ENCODE measurements at regions not wholly inside any gene's neighbourhood (a gene's known extent, or its start where the extent isn't known, plus 50 kb on each side); places are given as distances from the start of the nearest gene placed in this dataset.

DNA sequence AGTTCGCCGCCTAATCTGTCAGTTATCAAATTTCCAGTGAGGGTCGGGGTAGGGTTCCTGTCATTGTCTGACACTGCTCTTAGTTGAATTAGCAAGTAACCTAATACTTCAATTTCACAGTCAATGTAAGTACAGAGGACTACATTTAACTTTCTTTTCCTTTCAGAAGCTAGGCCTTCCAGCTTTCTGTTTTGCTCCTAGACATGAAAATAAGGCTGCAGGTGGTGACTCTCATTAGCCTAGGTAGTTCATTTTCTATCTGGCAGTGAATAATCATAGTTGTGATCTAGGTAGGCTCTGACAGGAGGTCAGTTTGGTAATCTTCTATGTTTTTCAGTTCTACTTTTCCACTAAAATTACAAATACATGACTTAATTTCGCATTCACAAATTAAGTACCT lies 783.1 kb downstream of the MRPL39 start:
- no peak for TF ChIP-seq MXI1 (IDR thresholded peaks at IDR 0.05; ENCODE audit: borderline replicate concordance, low read depth, low read length)
- no peak for TF ChIP-seq BHLHE40 (IDR thresholded peaks at IDR 0.05; ENCODE audit: low read depth, low read length)
- TF ChIP-seq, protein P1, sequence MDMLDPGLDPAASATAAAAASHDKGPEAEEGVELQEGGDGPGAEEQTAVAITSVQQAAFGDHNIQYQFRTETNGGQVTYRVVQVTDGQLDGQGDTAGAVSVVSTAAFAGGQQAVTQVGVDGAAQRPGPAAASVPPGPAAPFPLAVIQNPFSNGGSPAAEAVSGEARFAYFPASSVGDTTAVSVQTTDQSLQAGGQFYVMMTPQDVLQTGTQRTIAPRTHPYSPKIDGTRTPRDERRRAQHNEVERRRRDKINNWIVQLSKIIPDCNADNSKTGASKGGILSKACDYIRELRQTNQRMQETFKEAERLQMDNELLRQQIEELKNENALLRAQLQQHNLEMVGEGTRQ (IDR thresholded peaks at IDR 0.05; ENCODE audit: low read depth, low read length): no peak
- no peak for TF ChIP-seq MAZ (IDR thresholded peaks at IDR 0.05; ENCODE audit: borderline replicate concordance, low read depth, low read length)
- no peak for TF ChIP-seq RCOR1 (IDR thresholded peaks at IDR 0.05; ENCODE audit: insufficient replicate concordance, low read length)
- no peak for TF ChIP-seq SMC3 (IDR thresholded peaks at IDR 0.05; ENCODE audit: low read depth, low read length)
- TF ChIP-seq, protein P2, sequence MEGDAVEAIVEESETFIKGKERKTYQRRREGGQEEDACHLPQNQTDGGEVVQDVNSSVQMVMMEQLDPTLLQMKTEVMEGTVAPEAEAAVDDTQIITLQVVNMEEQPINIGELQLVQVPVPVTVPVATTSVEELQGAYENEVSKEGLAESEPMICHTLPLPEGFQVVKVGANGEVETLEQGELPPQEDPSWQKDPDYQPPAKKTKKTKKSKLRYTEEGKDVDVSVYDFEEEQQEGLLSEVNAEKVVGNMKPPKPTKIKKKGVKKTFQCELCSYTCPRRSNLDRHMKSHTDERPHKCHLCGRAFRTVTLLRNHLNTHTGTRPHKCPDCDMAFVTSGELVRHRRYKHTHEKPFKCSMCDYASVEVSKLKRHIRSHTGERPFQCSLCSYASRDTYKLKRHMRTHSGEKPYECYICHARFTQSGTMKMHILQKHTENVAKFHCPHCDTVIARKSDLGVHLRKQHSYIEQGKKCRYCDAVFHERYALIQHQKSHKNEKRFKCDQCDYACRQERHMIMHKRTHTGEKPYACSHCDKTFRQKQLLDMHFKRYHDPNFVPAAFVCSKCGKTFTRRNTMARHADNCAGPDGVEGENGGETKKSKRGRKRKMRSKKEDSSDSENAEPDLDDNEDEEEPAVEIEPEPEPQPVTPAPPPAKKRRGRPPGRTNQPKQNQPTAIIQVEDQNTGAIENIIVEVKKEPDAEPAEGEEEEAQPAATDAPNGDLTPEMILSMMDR (conservative IDR thresholded peaks at IDR 0.05; ENCODE audit: low read depth, low read length): no peak
- no peak for TF ChIP-seq CHD1 (IDR thresholded peaks at IDR 0.05; ENCODE audit: low read depth, low read length)
- TF ChIP-seq CEBPB (IDR thresholded peaks at IDR 0.05; ENCODE audit: low read depth, low read length): no peak
- no peak for TF ChIP-seq RAD21 (IDR thresholded peaks at IDR 0.05; ENCODE audit: low read length)
- TF ChIP-seq FOS (IDR thresholded peaks at IDR 0.05; ENCODE audit: low read depth, low read length): no peak
- TF ChIP-seq MAFK (IDR thresholded peaks at IDR 0.05; ENCODE audit: low read depth, low read length): no peak
- TF ChIP-seq, protein P3, sequence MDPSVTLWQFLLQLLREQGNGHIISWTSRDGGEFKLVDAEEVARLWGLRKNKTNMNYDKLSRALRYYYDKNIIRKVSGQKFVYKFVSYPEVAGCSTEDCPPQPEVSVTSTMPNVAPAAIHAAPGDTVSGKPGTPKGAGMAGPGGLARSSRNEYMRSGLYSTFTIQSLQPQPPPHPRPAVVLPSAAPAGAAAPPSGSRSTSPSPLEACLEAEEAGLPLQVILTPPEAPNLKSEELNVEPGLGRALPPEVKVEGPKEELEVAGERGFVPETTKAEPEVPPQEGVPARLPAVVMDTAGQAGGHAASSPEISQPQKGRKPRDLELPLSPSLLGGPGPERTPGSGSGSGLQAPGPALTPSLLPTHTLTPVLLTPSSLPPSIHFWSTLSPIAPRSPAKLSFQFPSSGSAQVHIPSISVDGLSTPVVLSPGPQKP (IDR thresholded peaks at IDR 0.05; ENCODE audit: borderline replicate concordance, low read depth, low read length): no peak
- no peak for TF ChIP-seq NFE2L2 (IDR thresholded peaks at IDR 0.05; ENCODE audit: low read depth, low read length)
- TF ChIP-seq POLR2A (IDR thresholded peaks at IDR 0.05; ENCODE audit: low read depth, low read length): no peak
- TF ChIP-seq RFX5 (IDR thresholded peaks at IDR 0.05; ENCODE audit: low read depth, low read length): no peak
- Histone ChIP-seq H2AFZ (replicated peaks; ENCODE audit: low read length, poor library complexity) (no peak overlapping the region), H3K14ac (replicated peaks; ENCODE audit: low read depth, low read length) (no peak overlapping the region), H2AK5ac (ENCODE audit: low read depth, low read length) (no peak overlapping the region), H2BK20ac (ENCODE audit: low read depth, low read length) (no peak overlapping the region), H3K27me3 (ENCODE audit: control insufficient read depth, insufficient read depth, low read length) (no peaks in the 10 kb centered on the region), H4K8ac (ENCODE audit: low read depth in 2 of 2, low read length in 2 of 2) (no peak overlapping the region), H4K5ac (ENCODE audit: low read depth, low read length) (no peak overlapping the region), H3K9me1 (ENCODE audit: insufficient read depth, low read length) (no peaks in the 10 kb centered on the region), H2AK9ac (replicated peaks; ENCODE audit: low read depth, low read length, poor library complexity) (no peak overlapping the region), H3K4me2 (ENCODE audit: low read depth, low read length) (no peak overlapping the region), H2BK120ac (ENCODE audit: low read depth, low read length) (no peak overlapping the region), H3K9me3 (ENCODE audit: control insufficient read depth, insufficient read depth, low read length) (no peaks in the 10 kb centered on the region; the same call in 1 of the 2 replicates), H3K4me1 (ENCODE audit: control insufficient read depth, insufficient read depth, low read length) (no peaks in the 10 kb centered on the region), H2BK15ac (ENCODE audit: low read depth, low read length) (no peak overlapping the region), H3K36me3 (ENCODE audit: control insufficient read depth, insufficient read depth, low read length) (no peaks in the 10 kb centered on the region), H3K56ac (ENCODE audit: extremely low read depth, insufficient read depth, low read length) (no peak overlapping the region), H3K18ac (ENCODE audit: low read depth, low read length) (no peak overlapping the region), H4K20me1 (ENCODE audit: insufficient read depth, low read length) (no peaks in the 10 kb centered on the region), H3K4me3 (ENCODE audit: insufficient read depth, low read depth, low read length) (no peak overlapping the region), H2BK5ac (ENCODE audit: low read depth, low read length, poor library complexity, severe bottlenecking) (no peak overlapping the region), H3K9ac (ENCODE audit: low read depth, low read length) (no peak overlapping the region), H3K23ac (ENCODE audit: low read depth, low read length) (no peak overlapping the region), H4K91ac (ENCODE audit: insufficient read depth, low read depth, low read length) (no peak overlapping the region), H3K4ac (ENCODE audit: low read depth, low read length) (no peak overlapping the region), H3K79me1 (ENCODE audit: low read depth in 1 of 2, low read length in 2 of 2) (no peaks in the 10 kb centered on the region), H3K27ac (ENCODE audit: insufficient read depth, low read length) (no peak overlapping the region)
- ChIA-PET CTCF (no interaction called here), POLR2A (ENCODE audit: unreplicated experiment) (no interaction called here)
- ATAC-seq (ENCODE audit: low read depth) (no peak), DNase-seq (no peak)
- dilution Hi-C loops (cut with HindIII; ENCODE audit: low sequenced_read_pairs, unreplicated experiment): no loop called here
- BruUV-seq (replicated peaks): no TSS peak
- no CpG with 5 or more reads among the region's 4 CpGs for WGBS, 2 experiments (ENCODE audit: extremely low coverage in 2 of 2, insufficient read length in 1 of 2)
- intact Hi-C loops (cut with micrococcal nuclease): no loop called here
- in situ Hi-C loops (cut with MboI; ENCODE audit: low sequenced_read_pairs): no loop called here

Data from IMR-90 (cell line).